ENCODE measurements at regions not wholly inside any gene's neighbourhood (a gene's known extent, or its start where the extent isn't known, plus 50 kb on each side); places are given as distances from the start of the nearest gene placed in this dataset.

- DNase-seq: no peak
These were observed 205.6 kb downstream of the TMEM182 start for GRCh38 chr2:102967451-102967850.

GRCh38 chr2:102968375-102968774 is 206.5 kb downstream of the TMEM182 start:
- no peak for DNase-seq

GRCh38 chr2:102971701-102972100 is 209.9 kb downstream of the TMEM182 start:
- no peak for DNase-seq

GRCh38 chr2:102975996-102976975 is 214.5 kb downstream of the TMEM182 start:
- DNase-seq: no peak

GRCh38 chr2:102977426-102978090 is 215.7 kb downstream of the TMEM182 start:
- DNase-seq: no peak

- no peak for DNase-seq
These were observed 216.3 kb downstream of the TMEM182 start for GRCh38 chr2:102978091-102978490.

- DNase-seq: no peak
These were observed 217.6 kb downstream of the TMEM182 start for GRCh38 chr2:102979429-102979828.

GRCh38 chr2:102983786-102984185 is 222.0 kb downstream of the TMEM182 start:
- no peak for DNase-seq

GRCh38 chr2:102986826-102987490 is 225.1 kb downstream of the TMEM182 start:
- DNase-seq: no peak

GRCh38 chr2:102992607-102993006 is 230.8 kb downstream of the TMEM182 start:
- DNase-seq: no peak

GRCh38 chr2:102999958-103000357 is 238.1 kb downstream of the TMEM182 start:
- DNase-seq: no peak

GRCh38 chr2:103002954-103003353 is 241.1 kb downstream of the TMEM182 start:
- no peak for DNase-seq

- DNase-seq: no peak
These were observed 242.0 kb downstream of the TMEM182 start for GRCh38 chr2:103003750-103004260.

- DNase-seq: no peak
These were observed 242.7 kb downstream of the TMEM182 start for GRCh38 chr2:103004426-103004942.

- DNase-seq: no peak
These were observed 243.6 kb downstream of the TMEM182 start for GRCh38 chr2:103005393-103005792.

- DNase-seq: no peak
These were observed 245.3 kb downstream of the TMEM182 start for GRCh38 chr2:103007086-103007485.

GRCh38 chr2:103008586-103008985 is 246.8 kb downstream of the TMEM182 start:
- no peak for DNase-seq

- no peak for DNase-seq
These were observed 248.0 kb downstream of the TMEM182 start for GRCh38 chr2:103009871-103010270.

- no peak for DNase-seq
These were observed 248.5 kb downstream of the TMEM182 start for GRCh38 chr2:103010306-103010705.

- no peak for DNase-seq
These were observed 248.9 kb downstream of the TMEM182 start for GRCh38 chr2:103010751-103011150.

- no peak for DNase-seq
These were observed 250.8 kb downstream of the TMEM182 start for GRCh38 chr2:103012590-103012989.

- DNase-seq: no peak
These were observed 263.2 kb downstream of the TMEM182 start for GRCh38 chr2:103025056-103025455.

GRCh38 chr2:103028181-103028580 is 266.4 kb downstream of the TMEM182 start:
- no peak for DNase-seq

Data from hindlimb muscle (tissue), 1 donor.